IPS-18c (cell line): ENCODE measurements at regions not wholly inside any gene's neighbourhood (a gene's known extent, or its start where the extent isn't known, plus 50 kb on each side); places are given as distances from the start of the nearest gene placed in this dataset.

Source experiments
- H3K4me3 ChIP-seq: 2 replicates; pipeline ENCODE4 v1.7.0; 2013; ENCODE audit warnings: low read depth, mild to moderate bottlenecking, low read length, moderate library complexity; ENCODE audit not compliant: insufficient read depth
- H3K9me3 ChIP-seq: one replicate; pipeline ENCODE4 v1.6.1; 2013; ENCODE audit warnings: mild to moderate bottlenecking, low read length, moderate library complexity; ENCODE audit not compliant: control insufficient read depth, insufficient read depth

- Histone ChIP-seq H3K9me3 (no peaks in the 10 kb centered on the region), H3K4me3 (no peak overlapping the region)
These were observed 293.2 kb downstream of the ETS1 start for GRCh38 chr11:128294001-128294670.

- Histone ChIP-seq H3K4me3 (no peak overlapping the region), H3K9me3 (no peaks in the 10 kb centered on the region)
These were observed 295.5 kb downstream of the ETS1 start for GRCh38 chr11:128291835-128292234.

GRCh38 chr11:128291007-128291406, 296.4 kb downstream of the ETS1 start:
- H3K4me3 ChIP-seq: no peak overlapping the region
- H3K9me3 ChIP-seq: no peaks in the 10 kb centered on the region

GRCh38 chr11:128290106-128290840, 297.1 kb downstream of the ETS1 start:
- Histone ChIP-seq H3K4me3 (no peak overlapping the region), H3K9me3 (no peaks in the 10 kb centered on the region)

GRCh38 chr11:128289048-128289447, 298.3 kb downstream of the ETS1 start:
- no peaks in the 10 kb centered on the region for H3K9me3 ChIP-seq
- no peak overlapping the region for H3K4me3 ChIP-seq

GRCh38 chr11:128288368-128288767, 299.0 kb downstream of the ETS1 start:
- no peak overlapping the region for H3K4me3 ChIP-seq
- no peaks in the 10 kb centered on the region for H3K9me3 ChIP-seq

GRCh38 chr11:128285321-128285720, 302.0 kb downstream of the ETS1 start:
- Histone ChIP-seq H3K9me3 (no peaks in the 10 kb centered on the region), H3K4me3 (no peak overlapping the region)

- Histone ChIP-seq H3K9me3 (no peaks in the 10 kb centered on the region), H3K4me3 (no peak overlapping the region)
These were observed 302.7 kb downstream of the ETS1 start for GRCh38 chr11:128284634-128285033.

GRCh38 chr11:128283451-128283850, 303.9 kb downstream of the ETS1 start:
- Histone ChIP-seq H3K9me3 (no peaks in the 10 kb centered on the region), H3K4me3 (no peak overlapping the region)

GRCh38 chr11:128282053-128282452, 305.3 kb downstream of the ETS1 start:
- Histone ChIP-seq H3K9me3 (no peaks in the 10 kb centered on the region), H3K4me3 (no peak overlapping the region)

- no peaks in the 10 kb centered on the region for H3K9me3 ChIP-seq
These were observed 307.5 kb downstream of the ETS1 start for GRCh38 chr11:128279866-128280265.

GRCh38 chr11:128273736-128274135, 313.6 kb downstream of the ETS1 start:
- Histone ChIP-seq H3K9me3 (no peaks in the 10 kb centered on the region), H3K4me3 (no peak overlapping the region)

More at GRCh38 chr11:128279866-128280265, 307.5 kb downstream of the ETS1 start:
- H3K4me3 ChIP-seq: no peak overlapping the region

GRCh38 chr11:128271401-128271800, 316.0 kb downstream of the ETS1 start:
- no peaks in the 10 kb centered on the region for H3K9me3 ChIP-seq
- no peak overlapping the region for H3K4me3 ChIP-seq

GRCh38 chr11:128269466-128269865, 317.9 kb downstream of the ETS1 start:
- Histone ChIP-seq H3K4me3 (no peak overlapping the region), H3K9me3 (no peaks in the 10 kb centered on the region)

- no peak overlapping the region for H3K4me3 ChIP-seq
- H3K9me3 ChIP-seq: no peaks in the 10 kb centered on the region
These were observed 320.5 kb downstream of the ETS1 start for GRCh38 chr11:128266893-128267292.

- Histone ChIP-seq H3K9me3 (no peaks in the 10 kb centered on the region), H3K4me3 (no peak overlapping the region)
These were observed 324.7 kb downstream of the ETS1 start for GRCh38 chr11:128262463-128263345.

- H3K9me3 ChIP-seq: no peaks in the 10 kb centered on the region
These were observed 326.3 kb downstream of the ETS1 start for GRCh38 chr11:128261011-128261421.

GRCh38 chr11:128260398-128260797, 327.0 kb downstream of the ETS1 start:
- H3K4me3 ChIP-seq: no peak overlapping the region
- H3K9me3 ChIP-seq: no peaks in the 10 kb centered on the region

More at GRCh38 chr11:128261011-128261421, 326.3 kb downstream of the ETS1 start:
- no peak overlapping the region for H3K4me3 ChIP-seq
